HFFc6 (cell line): ENCODE measurements at regions not wholly inside any gene's neighbourhood (a gene's known extent, or its start where the extent isn't known, plus 50 kb on each side); places are given as distances from the start of the nearest gene placed in this dataset.
"Not testable (repeated sequence)": the region's sequence is repeated elsewhere in the genome, so short reads cannot be mapped to it uniquely, and the experiment has no call there.

Experiments used
- DNase-seq: peaks from one replicate; pipeline ENCODE4 v3.0.0-alpha.2; 2018
- H3K27ac Mint-ChIP-seq: 2 replicates; pipeline ENCODE4 v1.8.0; 2020; ENCODE audit warnings: mild to moderate bottlenecking, mixed read lengths
- H3K27me3 Mint-ChIP-seq: 2 replicates; pipeline ENCODE4 v1.8.0; 2021; ENCODE audit warnings: mild to moderate bottlenecking, moderate library complexity, mixed read lengths; ENCODE audit not compliant: insufficient read depth
- H3K36me3 Mint-ChIP-seq: 2 replicates; pipeline ENCODE4 v1.8.0; 2021; ENCODE audit warnings: low read depth, mixed read lengths
- H3K4me1 Mint-ChIP-seq: 2 replicates; pipeline ENCODE4 v1.8.0; 2020; ENCODE audit warnings: low read depth, mixed read lengths
- H3K4me3 Mint-ChIP-seq: 2 replicates; pipeline ENCODE4 v1.8.0; 2020; ENCODE audit warnings: mild to moderate bottlenecking, moderate library complexity, mixed read lengths
- H3K9me3 Mint-ChIP-seq: 2 replicates; pipeline ENCODE4 v1.8.0; 2020; ENCODE audit warnings: mild to moderate bottlenecking, mixed read lengths
- TF ChIP-seq, protein P1 (sequence below): fragments of 200-600 bp; sonication (generic); IDR thresholded peaks from 2 replicates; pipeline ENCODE4 v1.5.0; 2021; ENCODE audit warnings: antibody characterized with exemption, mild to moderate bottlenecking

DNA sequence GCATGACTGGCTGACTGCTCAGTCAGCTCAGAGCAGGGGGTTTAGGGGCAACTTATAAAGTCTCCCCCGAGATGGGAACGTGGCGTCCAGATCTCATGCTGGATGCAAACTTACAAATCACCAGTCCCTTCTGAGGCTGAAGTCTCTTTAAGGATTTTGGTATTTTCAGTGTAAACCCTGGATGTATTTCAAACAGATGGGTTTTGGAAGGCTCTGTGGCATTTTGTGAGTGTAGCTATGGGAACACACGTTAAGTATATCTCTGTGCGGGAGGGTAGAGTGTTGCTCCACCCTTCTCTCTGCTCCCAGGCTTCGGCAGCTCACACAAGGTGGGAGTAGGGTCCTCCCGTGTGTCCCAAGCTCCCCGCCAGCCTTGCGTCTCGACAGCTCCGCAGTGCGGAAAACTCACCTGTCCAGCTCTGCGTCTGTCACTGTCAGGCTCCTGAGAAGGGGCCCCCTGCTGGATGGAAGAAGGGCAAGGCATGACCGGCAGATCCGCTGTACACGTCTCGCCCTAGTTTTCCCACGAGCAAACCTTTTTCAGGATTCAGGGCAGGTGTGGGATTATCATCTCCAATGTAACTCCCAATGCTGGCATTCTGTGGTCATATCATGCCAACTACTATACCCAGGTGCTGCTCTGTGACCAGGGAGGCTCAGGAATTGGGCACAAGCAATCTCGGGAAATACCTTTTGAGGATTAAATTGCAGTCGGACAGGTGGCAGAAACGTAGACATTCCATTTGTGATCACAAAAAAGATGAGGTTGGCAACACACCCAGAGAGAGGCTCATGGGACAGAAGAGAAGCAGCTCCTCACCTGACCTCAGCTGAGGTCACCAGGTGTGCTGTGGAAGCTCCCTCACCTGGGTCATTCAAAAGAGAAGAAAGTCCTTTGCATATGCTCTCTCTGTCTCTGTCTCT is 313.9 kb upstream of the B3GAT1 start:
- Mint-ChIP-seq H3K27ac (no peak overlapping the region), H3K4me1 (no peaks in the 10 kb centered on the region), H3K36me3 (peaks cover 11% of the 10 kb centered on the region; the same call in 1 of the 2 replicates), H3K27me3 (peaks cover 2% of the 10 kb centered on the region), H3K9me3 (peaks cover 65% of the 10 kb centered on the region), H3K4me3 (no peak overlapping the region)
- TF ChIP-seq, protein P1, sequence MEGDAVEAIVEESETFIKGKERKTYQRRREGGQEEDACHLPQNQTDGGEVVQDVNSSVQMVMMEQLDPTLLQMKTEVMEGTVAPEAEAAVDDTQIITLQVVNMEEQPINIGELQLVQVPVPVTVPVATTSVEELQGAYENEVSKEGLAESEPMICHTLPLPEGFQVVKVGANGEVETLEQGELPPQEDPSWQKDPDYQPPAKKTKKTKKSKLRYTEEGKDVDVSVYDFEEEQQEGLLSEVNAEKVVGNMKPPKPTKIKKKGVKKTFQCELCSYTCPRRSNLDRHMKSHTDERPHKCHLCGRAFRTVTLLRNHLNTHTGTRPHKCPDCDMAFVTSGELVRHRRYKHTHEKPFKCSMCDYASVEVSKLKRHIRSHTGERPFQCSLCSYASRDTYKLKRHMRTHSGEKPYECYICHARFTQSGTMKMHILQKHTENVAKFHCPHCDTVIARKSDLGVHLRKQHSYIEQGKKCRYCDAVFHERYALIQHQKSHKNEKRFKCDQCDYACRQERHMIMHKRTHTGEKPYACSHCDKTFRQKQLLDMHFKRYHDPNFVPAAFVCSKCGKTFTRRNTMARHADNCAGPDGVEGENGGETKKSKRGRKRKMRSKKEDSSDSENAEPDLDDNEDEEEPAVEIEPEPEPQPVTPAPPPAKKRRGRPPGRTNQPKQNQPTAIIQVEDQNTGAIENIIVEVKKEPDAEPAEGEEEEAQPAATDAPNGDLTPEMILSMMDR, result 0 out of 2 replicates have a peak, but pooled peaks have one; percentile 7
- DNase-seq, result no peak

DNA sequence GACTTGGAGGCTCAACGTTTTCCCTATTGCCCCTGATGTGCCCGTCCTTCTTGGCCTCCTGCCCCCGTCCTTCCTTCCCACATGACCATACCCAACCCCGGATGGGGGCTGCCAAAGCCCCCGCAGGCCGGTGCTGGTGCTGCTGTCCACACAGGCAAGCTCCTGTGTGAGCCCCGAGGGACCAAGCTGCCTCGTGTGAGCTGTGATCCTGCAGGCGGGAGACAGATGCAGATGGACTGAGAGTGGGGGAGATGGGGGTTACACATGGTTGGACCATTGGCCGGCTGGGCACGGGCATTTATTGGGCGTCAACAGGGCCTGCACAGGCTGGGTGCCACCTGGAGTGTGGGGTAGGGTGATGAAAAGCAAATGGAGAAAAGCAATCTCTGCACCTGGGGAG is 313.2 kb upstream of the B3GAT1 start:
- H3K27me3 Mint-ChIP-seq, result peaks cover 2% of the 10 kb centered on the region
- H3K27ac Mint-ChIP-seq, result no peak overlapping the region
- no peaks in the 10 kb centered on the region for H3K4me1 Mint-ChIP-seq
- no peak for DNase-seq
- H3K4me3 Mint-ChIP-seq, result no peak overlapping the region
- H3K9me3 Mint-ChIP-seq, result peaks cover 63% of the 10 kb centered on the region
- TF ChIP-seq, protein P1, result no peak
- peaks cover 11% of the 10 kb centered on the region; the same call in 1 of the 2 replicates for H3K36me3 Mint-ChIP-seq

DNA sequence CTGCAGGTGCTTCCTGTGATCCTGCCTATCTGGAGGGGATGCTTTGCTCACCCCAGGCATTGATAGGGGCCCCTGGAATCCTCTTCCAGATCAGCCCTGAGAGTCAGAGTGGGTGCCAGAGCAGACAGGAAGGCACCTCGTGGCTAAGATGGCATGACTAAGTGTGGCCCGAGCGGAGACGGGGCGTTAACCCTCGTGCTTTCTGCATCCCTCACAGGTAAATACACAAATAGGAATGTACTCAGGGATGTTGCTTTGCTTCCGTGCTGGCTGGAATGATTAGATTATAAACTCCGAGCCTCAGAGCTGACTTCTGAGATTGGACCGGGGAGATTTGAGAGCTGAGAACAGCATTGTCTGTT is 312.7 kb upstream of the B3GAT1 start:
- Mint-ChIP-seq H3K4me3 (no peak overlapping the region), H3K4me1 (no peaks in the 10 kb centered on the region)

DNA sequence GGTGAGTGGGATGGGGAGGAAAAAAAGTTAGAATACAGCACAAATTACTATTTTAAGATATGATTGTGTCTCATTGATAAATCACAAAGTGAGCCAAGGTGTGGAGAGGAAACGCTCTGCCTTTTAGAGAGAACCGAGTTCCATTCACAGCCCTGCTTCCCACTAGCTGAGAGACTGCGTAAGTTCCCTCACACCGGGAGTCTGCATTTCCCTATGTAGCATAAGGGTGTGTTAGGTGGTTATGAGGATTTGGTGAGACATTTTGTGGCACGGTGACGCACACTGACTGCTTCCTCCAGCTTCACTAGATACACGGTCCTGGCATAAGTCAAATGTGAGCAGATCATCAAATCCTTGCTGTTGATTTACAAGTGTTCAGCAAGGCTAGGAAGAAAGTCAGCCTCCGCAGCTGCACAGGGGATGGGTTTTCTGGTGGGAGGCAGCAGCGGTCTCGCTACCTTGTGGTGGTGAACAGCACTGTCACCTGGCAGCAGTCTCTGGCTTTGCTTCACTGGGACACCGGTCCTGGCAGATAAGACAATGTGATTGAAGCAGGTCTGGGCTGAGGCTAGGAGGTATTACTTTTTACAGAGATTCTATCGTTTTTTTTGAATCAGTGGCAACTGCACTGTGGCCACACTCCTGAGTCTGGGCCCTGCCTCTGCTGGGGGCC is 312.2 kb upstream of the B3GAT1 start:
- Mint-ChIP-seq H3K27me3 (peaks cover 2% of the 10 kb centered on the region), H3K27ac (no peak overlapping the region), H3K4me3 (no peak overlapping the region), H3K4me1 (no peaks in the 10 kb centered on the region), H3K36me3 (peaks cover 11% of the 10 kb centered on the region; the same call in 1 of the 2 replicates), H3K9me3 (peaks cover 64% of the 10 kb centered on the region)
- DNase-seq, result no peak
- TF ChIP-seq, protein P1, result no peak

More for the DNA sequence above, 312.7 kb upstream of the B3GAT1 start:
- peaks cover 11% of the 10 kb centered on the region; the same call in 1 of the 2 replicates for H3K36me3 Mint-ChIP-seq
- H3K27me3 Mint-ChIP-seq, result peaks cover 2% of the 10 kb centered on the region
- peaks cover 63% of the 10 kb centered on the region for H3K9me3 Mint-ChIP-seq
- TF ChIP-seq, protein P1, result no peak
- DNase-seq, result no peak
- H3K27ac Mint-ChIP-seq, result no peak overlapping the region

DNA sequence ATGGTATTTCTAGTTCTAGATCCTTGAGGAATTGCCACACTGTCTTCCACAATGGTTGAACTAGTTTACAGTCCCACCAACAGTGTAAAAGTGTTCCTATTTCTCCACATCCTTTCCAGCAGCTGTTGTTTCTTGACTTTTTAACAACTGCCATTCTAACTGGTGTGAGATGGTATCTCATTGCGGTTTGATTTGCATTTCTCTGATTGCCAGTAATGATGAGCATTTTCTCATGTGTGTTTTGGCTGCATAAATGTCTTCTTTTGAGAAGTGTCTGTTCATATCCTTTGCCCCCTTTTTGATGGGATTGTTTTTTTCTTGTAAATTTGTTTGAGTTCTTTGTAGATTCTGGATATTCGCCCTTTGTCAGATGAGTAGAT is 308.6 kb upstream of the B3GAT1 start:
- H3K27ac Mint-ChIP-seq, DNase-seq, H3K27me3 Mint-ChIP-seq, H3K4me1 Mint-ChIP-seq, H3K4me3 Mint-ChIP-seq: not testable (repeated sequence)
- Mint-ChIP-seq H3K9me3 (peaks cover 63% of the 10 kb centered on the region), H3K36me3 (peaks cover 16% of the 10 kb centered on the region)

DNA sequence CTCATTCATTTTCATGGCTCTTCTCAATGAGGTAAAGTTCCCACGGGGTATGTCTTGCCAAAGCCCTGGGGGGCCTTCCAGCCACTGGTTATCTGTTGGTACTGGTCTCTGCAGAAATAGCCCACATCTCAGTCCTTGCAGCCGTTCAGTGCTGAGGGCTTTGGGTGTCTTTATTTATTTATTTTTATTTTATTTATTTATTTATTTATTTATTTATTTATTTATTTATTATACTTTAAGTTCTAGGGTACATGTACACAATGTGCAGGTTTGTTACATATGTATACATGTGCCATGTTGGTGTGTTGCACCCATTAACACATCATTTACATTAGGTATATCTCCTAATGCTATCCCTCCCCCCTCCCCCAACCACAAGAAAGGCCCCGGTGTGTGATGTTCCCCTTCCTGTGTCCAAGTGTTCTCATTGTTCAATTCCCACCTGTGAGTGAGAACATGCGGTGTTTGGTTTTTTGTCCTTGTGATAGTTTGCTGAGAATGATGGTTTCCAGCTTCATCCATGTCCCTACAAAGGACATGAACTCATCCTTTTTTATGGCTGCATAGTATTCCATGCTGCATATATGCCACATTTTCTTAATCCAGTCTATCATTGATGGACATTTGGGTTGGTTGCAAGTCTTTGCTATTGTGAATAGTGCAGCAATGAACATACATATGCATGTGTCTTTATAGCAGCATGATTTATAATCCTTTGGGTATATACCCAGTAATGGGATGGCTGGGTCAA is 308.1 kb upstream of the B3GAT1 start:
- DNase-seq, H3K27ac Mint-ChIP-seq, H3K4me1 Mint-ChIP-seq, H3K27me3 Mint-ChIP-seq, H3K4me3 Mint-ChIP-seq: not testable (repeated sequence)
- peaks cover 16% of the 10 kb centered on the region for H3K36me3 Mint-ChIP-seq
- peaks cover 63% of the 10 kb centered on the region for H3K9me3 Mint-ChIP-seq
